Keratinocyte (primary cell): ENCODE measurements at regions not wholly inside any gene's neighbourhood (a gene's known extent, or its start where the extent isn't known, plus 50 kb on each side); places are given as distances from the start of the nearest gene placed in this dataset.

Source experiments
- DNase-seq: peaks from one replicate; pipeline ENCODE4 v3.0.0-alpha.2; 2011; ENCODE audit warnings: low read depth, missing footprints, low spot score
- FAIRE-seq: peaks from 2 replicates; lab custom pipeline; 2011; peaks lifted over from hg19 to GRCh38; lab: Jason Lieb, UNC
- H2AFZ ChIP-seq: 2 replicates; pipeline ENCODE4 v1.6.0; 2012; ENCODE audit warnings: low read length, control low read depth, inconsistent platforms; ENCODE audit not compliant: control insufficient read depth
- H3K27ac ChIP-seq: 2 replicates; pipeline ENCODE4 v1.5.1; 2011; ENCODE audit warnings: low read length; ENCODE audit not compliant: control insufficient read depth, insufficient read depth
- H3K27me3 ChIP-seq: 3 replicates; pipeline ENCODE4 v1.6.0; 2011; ENCODE audit warnings: low read length; ENCODE audit not compliant: control insufficient read depth, insufficient read depth; ENCODE audit errors: extremely low read depth
- H3K36me3 ChIP-seq, 2 experiments: 2 replicates in 1 of 2; 3 replicates in 1 of 2; pipeline ENCODE4 v1.5.1; 2011; ENCODE audit warnings: low read length in 2 of 2, mild to moderate bottlenecking in 1 of 2; ENCODE audit not compliant: control insufficient read depth in 2 of 2, insufficient read depth in 2 of 2; ENCODE audit errors: extremely low read depth in 1 of 2
- H3K4me1 ChIP-seq: 3 replicates; pipeline ENCODE4 v1.5.1; 2011; ENCODE audit warnings: low read length; ENCODE audit not compliant: control insufficient read depth, insufficient read depth; ENCODE audit errors: extremely low read depth
- H3K4me2 ChIP-seq: 3 replicates; pipeline ENCODE4 v1.6.0; 2011; ENCODE audit warnings: low read depth, low read length; ENCODE audit not compliant: control insufficient read depth, insufficient read depth; ENCODE audit errors: extremely low read depth
- H3K4me3 ChIP-seq, 3 experiments: fragments of 200-600 bp in 1 of 3; sonication (generic) in 1 of 3; 2 replicates in 2 of 3; 3 replicates in 1 of 3; pipeline ENCODE4 v1.5.1; 2011 to 2016; ENCODE audit warnings: low read length in 3 of 3, mild to moderate bottlenecking in 3 of 3, control low read depth in 2 of 3, inconsistent platforms in 1 of 3, low read depth in 1 of 3, mixed read lengths in 1 of 3, mixed run types in 1 of 3, moderate library complexity in 1 of 3; ENCODE audit not compliant: control insufficient read depth in 2 of 3, insufficient read depth in 2 of 3; ENCODE audit errors: extremely low read depth in 1 of 3
- H3K79me2 ChIP-seq: 2 replicates; pipeline ENCODE4 v1.6.0; 2012; ENCODE audit warnings: low read length; ENCODE audit not compliant: control insufficient read depth, insufficient read depth
- H3K9ac ChIP-seq: 3 replicates; pipeline ENCODE4 v1.6.0; 2011; ENCODE audit warnings: low read length; ENCODE audit not compliant: control insufficient read depth, insufficient read depth; ENCODE audit errors: extremely low read depth
- H3K9me1 ChIP-seq: 3 replicates; pipeline ENCODE4 v1.6.0; 2011; ENCODE audit warnings: low read length; ENCODE audit not compliant: control insufficient read depth, insufficient read depth; ENCODE audit errors: extremely low read depth
- H3K9me3 ChIP-seq: 2 replicates; pipeline ENCODE4 v1.5.1; 2012; ENCODE audit warnings: low read depth, low read length; ENCODE audit not compliant: control insufficient read depth
- H4K20me1 ChIP-seq: 3 replicates; pipeline ENCODE4 v1.6.0; 2011; ENCODE audit warnings: low read length; ENCODE audit not compliant: control insufficient read depth, insufficient read depth; ENCODE audit errors: extremely low read depth
- CTCF ChIP-seq, 3 experiments: IDR thresholded peaks in 1 of 3; conservative IDR thresholded peaks in 1 of 3; optimal IDR thresholded peaks in 1 of 3; 2 replicates in 2 of 3; 3 replicates in 1 of 3; pipeline versions ENCODE3 to v1.5.1; 2011; ENCODE audit warnings: low read length in 3 of 3, mild to moderate bottlenecking in 3 of 3, moderate library complexity in 2 of 3, control low read depth in 1 of 3, inconsistent platforms in 1 of 3; ENCODE audit not compliant: insufficient read depth in 2 of 3; ENCODE audit errors: extremely low read depth in 1 of 3
- EZH2 ChIP-seq: IDR thresholded peaks from one replicate; pipeline ENCODE4 v1.6.1; 2012; ENCODE audit warnings: inconsistent platforms, mild to moderate bottlenecking, low read length, moderate library complexity
- dilution Hi-C: fragments of 300-500 bp; cut with MboI; formaldehyde crosslinking; loops from one replicate; pipeline ENCODE4 v1.7.0; 2020; ENCODE audit warnings: low sequenced_read_pairs; ENCODE audit not compliant: extremely low pct_ligation_motif_present

DNA sequence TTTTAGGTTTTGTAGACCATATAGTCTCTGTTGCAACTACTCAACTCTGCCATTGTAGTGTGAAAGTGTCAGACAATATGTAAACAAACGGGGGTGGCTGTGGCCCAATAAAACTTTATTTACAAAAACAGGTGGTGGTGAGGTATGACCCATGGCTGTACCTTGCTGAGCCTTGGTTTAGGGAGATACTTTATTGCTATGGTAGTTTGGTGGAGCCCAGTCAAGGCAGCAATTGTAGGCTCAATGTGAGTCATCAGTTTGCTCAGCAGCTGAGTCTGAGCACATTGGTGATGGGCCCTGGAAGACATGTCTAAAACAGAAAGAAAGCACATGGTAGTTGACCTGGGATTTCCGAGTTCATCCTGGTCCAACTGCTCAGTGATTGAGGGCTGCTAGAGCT is 242.5 kb downstream of the REEP3 start:
- Histone ChIP-seq H3K4me3 (no peak overlapping the region), H2AFZ (no peak overlapping the region), H3K9ac (no peak overlapping the region), H3K4me2 (no peak overlapping the region), H3K9me1 (no peaks in the 10 kb centered on the region), H3K27me3 (no peaks in the 10 kb centered on the region), H3K27ac (no peak overlapping the region), H3K9me3 (no peaks in the 10 kb centered on the region), H4K20me1 (no peaks in the 10 kb centered on the region), H3K4me1 (no peaks in the 10 kb centered on the region), H3K79me2 (no peaks in the 10 kb centered on the region), H3K36me3 (no peaks in the 10 kb centered on the region)
- dilution Hi-C loops, result no loop called here
- TF ChIP-seq EZH2, result no peak
- TF ChIP-seq CTCF (optimal IDR thresholded peaks at IDR 0.05 in 1 of 3, IDR thresholded peaks at IDR 0.05 in 1 of 3, conservative IDR thresholded peaks at IDR 0.05 in 1 of 3; ENCODE audit: extremely low read depth in 1 of 3, insufficient read depth in 2 of 3, low read length in 3 of 3), result no peak
- no peak for DNase-seq
- FAIRE-seq, result peak; percentile 52

DNA sequence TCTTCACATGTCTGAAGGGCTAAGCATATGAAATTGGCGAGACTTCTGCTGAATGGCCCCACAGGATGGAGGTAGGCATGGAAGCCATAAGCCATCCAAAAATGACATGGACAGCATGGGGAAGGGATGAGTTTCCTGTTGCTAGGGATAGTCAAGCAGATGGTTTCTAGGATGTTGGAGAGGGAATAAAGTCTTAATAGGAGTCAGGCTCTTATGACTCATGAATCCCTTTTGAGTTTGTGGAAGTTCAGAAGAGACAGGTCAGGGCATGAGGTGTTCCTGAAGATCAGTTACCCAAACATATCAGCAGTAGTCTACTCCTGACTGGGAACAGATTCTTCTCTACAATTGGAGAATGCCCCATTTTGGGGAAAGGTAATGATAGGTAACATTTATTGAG is 243.9 kb downstream of the REEP3 start:
- Histone ChIP-seq H3K4me1 (no peaks in the 10 kb centered on the region), H3K9ac (no peak overlapping the region), H3K79me2 (no peaks in the 10 kb centered on the region), H3K9me3 (no peaks in the 10 kb centered on the region), H3K4me2 (no peak overlapping the region), H3K9me1 (no peaks in the 10 kb centered on the region), H2AFZ (no peak overlapping the region), H3K36me3 (no peaks in the 10 kb centered on the region), H3K4me3 (no peak overlapping the region), H3K27me3 (no peaks in the 10 kb centered on the region), H4K20me1 (no peaks in the 10 kb centered on the region), H3K27ac (peak overlapping the region; percentile 15)
- dilution Hi-C loops, result no loop called here
- TF ChIP-seq CTCF (optimal IDR thresholded peaks at IDR 0.05 in 1 of 3, IDR thresholded peaks at IDR 0.05 in 1 of 3, conservative IDR thresholded peaks at IDR 0.05 in 1 of 3; ENCODE audit: extremely low read depth in 1 of 3, insufficient read depth in 2 of 3, low read length in 3 of 3) (no peak), EZH2 (no peak)
- DNase-seq (peak; percentile 23), FAIRE-seq (peak; percentile 96)
